Hepatic stellate cell (primary cell): ENCODE measurements at regions not wholly inside any gene's neighbourhood (a gene's known extent, or its start where the extent isn't known, plus 50 kb on each side); places are given as distances from the start of the nearest gene placed in this dataset.

Source experiments
- DNase-seq: peaks from one replicate; pipeline ENCODE4 v3.0.0; 2011; ENCODE audit warnings: low spot score

DNA sequence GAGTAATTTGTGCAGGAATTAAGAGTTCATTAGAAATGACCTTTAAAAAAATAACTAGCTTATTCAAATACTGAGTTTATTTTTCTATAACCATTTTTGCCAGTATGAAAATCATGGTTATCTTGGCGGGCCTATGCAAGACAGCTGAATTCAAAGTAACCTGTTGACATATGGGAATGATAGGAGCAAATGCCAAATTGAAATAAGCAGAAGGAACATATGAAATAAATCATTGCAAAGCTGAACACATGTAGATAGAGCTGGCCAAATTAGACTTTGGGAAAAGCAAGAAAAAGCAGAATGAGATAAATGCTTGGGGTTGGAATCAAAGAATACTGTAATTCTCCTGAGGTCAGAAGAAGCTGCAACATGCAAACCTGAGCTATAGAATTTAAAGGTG is 372.5 kb downstream of the ADAMTS20 start:
- no peak for DNase-seq

DNA sequence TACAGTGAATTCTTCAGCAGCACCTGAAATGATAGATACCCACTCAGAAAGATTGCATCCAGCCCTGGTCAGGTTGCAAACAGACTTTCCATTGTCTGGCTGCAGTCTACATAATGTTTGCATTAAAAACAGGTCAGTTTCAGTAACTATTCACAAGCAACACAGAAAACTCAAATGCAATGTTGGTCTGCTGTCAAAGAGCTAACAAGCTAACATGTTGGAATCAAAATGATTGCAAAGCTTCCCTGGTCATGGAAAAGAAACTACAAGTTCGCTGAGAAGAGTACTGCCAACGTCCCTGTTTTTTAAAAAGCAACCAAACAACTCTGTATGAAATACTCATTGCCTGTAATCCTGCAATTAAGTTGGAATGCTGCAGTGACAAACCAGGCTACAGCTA is 374.7 kb downstream of the ADAMTS20 start:
- DNase-seq = no peak

DNA sequence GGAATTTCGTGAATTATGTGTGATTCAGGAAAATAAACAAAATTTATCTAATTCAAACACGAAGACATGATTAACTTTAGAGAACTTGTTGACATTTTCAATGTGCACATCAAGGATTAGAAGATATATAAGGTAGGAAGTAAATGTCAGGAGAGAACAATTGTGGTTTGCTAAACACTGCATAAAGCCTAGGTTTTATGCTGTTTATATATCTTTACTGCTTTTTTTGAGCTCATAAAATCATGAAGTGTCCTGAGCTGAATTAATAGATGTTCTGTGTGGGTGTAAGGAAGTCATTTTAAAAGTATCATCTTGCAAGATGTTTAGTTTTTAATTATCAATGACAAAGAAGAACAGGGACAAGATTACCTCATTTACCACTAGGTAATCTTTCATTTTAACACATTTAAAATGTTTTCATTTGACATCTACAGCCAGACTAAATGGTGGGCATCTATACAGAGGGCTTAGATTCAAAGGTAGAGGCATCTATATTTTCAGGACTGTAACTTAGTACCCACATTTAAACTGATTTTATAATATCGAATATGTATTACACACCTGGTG is 382.8 kb downstream of the ADAMTS20 start:
- no peak for DNase-seq

DNA sequence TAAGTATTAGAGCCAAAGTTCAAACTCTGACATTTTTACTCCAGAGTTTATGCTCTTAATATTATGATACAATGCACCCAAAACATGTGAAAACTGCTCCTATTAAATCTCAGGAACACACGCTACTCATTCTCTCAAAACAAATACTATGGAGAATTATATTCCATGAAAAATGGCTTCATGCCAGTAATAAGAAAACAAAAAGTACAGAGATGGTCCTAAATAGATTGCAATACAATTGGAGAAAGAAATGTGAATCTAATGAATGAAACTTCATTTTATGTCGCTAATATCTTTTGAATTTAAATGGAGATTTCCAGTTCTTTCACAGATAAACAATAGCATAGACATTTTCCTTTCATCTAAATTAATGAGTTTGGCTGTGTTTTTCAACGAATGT is 384.3 kb downstream of the ADAMTS20 start:
- DNase-seq = no peak

DNA sequence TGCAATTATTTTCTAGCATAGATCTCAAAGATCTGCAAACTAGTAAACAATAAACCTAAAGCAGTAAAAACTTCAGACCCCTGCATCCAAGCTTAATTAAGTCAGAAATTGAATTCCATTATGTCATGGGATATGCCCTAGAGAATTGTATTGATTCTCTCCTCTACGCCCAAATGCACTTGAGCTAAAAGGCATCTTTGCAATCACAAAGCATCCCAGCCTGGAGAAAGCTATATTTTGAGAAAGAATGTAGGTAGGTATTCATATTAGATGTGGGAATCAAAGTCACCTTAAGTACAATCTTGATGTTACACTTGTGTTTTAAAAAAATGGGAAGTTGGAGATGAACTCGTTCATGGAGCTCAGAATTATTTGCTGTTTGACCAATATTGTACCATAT is 386.7 kb downstream of the ADAMTS20 start:
- DNase-seq = no peak

DNA sequence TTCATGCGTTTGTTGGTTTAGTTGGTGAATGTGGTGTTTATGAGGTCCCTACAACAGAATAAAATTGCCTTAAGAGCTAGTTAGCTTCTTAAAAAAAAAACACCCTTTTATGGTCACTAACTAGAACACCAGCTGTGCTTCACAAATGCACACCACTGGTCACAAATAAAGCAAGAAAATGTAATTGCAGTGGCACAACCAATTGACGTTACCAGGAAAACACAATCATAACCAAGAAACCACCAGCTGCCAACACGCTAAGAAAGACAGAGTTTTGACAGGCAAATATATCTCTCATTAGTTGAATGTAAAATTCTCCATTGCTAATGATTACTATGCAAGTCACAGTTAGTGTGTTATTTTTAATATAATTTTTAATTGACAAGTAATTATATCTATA is 389.9 kb downstream of the ADAMTS20 start:
- no peak for DNase-seq

DNA sequence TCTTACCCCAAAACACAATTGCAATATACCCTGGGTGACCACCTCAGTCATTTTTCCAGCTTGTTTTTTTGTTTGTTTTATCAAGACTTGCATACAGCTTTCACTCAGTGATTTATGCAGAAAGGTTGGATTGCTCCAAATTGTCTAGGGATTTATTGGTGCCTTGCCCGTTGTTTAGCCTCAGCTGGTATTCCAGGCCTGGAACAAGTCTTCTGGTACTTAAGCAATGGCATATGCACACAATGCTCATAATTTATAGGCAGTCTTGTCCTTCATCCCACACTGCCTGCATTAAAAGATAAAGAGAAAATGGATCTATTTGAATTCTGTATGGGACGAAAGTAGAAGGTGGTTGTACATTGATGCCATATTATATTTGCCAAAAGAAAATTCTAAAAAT is 392.5 kb downstream of the ADAMTS20 start:
- DNase-seq = no peak

DNA sequence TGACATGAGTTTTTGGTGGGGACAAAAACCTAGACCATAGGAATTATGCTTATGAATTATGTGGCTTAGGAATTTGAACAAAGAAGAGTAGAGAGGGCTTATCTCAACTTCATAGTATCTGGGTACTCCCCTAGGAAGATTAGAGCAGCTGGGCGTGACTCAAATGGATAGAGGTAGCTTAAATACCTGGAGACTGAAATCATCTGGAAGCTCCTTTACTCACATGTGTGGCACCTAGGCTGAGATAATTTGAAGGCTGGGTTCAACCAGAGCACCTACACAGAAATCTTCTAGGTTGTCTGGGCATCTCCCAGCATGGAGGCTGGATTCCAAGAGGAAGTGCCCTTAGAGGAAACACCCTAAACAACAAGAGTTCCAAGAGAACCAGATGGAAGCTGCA is 393.9 kb downstream of the ADAMTS20 start:
- DNase-seq = no peak

DNA sequence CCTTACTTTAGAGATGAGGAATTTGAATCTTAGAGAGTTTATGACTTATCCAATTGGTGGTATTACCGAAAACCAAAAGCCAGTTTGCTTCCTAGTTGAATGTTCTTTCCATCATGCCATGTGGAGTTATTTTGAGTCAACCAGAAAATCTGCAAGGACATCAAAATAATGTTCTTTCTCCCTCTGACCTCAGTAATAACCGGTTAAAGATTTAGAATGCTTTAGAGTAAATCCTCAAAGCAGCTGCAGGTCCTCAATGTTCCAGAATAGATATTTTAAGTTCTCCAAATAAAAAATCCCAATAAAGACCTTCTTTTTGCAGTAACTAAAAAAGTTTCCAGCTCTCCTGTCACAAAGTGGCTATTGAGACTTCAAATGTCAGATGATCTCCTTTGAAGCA is 396.6 kb downstream of the ADAMTS20 start:
- DNase-seq = no peak

DNA sequence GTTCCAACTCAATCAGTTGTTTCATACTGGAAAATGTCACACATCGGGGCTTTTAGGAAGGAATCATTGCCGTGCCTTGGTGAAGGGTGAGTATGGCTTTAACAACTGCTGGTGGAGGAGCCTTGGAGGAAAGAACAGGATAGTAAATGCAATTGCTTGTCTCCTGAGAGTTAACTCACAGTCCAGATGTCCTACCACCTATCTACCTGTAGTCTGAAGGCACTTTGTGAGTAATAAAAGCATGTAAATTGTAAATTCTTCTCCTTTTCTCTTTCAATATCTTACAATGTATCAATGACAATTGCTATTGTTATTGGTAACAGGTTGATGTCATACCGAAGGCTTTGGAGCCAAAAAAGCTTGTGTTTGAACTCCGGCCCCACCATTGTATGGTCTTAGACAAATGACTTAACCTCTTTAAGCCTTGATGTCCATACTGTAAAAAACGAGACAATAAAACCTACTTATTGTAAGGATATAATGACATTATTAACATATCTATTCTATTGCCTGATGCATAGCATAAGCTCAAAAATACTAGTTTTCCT is 397.4 kb downstream of the ADAMTS20 start:
- no peak for DNase-seq

DNA sequence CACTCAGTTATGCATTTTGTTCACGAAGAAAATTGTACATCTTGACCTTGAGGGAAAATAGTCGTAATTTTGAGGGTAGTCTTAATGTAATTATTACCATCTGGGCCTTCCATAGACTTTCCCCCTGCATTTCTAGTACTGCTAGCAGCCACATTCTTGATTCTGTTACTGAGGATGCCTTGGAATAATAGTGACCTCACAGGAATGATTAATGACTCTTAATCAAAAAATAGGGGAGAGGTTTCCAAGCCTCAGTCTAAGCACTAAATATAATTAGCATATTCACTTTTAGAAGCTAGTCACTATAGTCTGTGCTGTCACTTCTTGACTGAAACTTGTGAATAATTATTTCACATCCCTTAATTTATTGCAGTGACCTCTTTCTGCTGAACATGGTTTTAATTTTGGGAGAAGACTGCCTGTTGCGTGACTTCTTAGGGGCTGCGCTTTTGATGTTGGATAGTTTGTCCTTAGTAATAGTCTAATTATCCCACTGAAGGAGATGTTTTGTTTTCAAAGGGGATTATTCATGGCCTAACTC is 400.5 kb downstream of the ADAMTS20 start:
- DNase-seq = no peak

DNA sequence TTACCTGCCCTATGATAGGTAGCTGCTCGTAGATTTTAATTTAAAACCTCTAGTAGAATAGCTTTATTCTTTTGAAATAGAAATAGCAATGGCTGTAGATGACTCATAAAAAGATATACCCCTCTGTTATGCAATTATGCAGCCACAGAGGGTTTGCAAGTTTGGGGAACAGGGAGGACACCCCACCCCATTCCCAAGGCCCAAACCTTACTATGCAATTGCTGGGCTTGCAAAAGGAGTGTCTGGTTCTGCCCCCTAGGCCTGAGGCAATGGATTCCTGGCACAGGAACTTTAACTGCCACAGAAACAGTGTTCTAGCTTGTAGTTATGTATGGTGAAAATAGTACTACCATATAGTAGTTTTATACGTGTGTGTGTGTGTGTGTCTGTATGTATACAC is 403.3 kb downstream of the ADAMTS20 start:
- no peak for DNase-seq

DNA sequence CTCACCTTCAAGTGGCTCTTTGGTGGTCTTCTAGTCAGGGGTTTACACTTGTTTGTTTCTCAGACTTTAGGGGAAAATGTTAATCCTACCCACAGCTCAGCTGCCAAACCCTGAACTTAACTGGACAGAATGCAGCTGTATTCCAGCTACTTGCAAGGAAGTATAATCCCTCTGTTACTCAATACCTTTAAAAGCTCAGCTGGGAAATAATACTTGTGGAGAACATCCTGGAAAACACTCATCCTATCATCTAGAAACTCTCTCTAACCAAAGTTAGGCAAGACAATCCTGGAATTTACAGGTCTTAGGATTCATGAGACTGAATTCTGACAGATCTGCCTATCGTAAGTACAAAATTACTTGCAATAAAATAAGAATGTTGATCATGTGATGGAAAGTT is 404.1 kb downstream of the ADAMTS20 start:
- DNase-seq = no peak

DNA sequence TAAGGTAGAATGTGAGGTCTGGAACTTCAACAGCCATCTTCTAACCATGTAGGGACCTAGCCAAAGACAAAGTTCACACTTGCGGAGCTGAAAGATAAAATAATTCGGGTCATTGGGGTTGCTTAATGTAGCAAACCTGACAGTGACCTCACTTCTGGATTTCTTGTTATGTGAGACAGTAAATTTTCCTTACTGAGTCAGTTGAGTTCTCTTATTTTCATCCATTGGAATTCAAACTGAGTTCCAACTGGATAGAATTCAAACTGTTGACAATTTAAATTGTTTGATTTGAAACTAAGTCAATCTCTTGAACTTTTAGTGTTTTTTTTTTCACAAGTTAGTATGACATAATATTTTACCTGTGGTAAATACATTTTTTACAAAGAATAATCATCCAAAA is 406.5 kb downstream of the ADAMTS20 start:
- no peak for DNase-seq

DNA sequence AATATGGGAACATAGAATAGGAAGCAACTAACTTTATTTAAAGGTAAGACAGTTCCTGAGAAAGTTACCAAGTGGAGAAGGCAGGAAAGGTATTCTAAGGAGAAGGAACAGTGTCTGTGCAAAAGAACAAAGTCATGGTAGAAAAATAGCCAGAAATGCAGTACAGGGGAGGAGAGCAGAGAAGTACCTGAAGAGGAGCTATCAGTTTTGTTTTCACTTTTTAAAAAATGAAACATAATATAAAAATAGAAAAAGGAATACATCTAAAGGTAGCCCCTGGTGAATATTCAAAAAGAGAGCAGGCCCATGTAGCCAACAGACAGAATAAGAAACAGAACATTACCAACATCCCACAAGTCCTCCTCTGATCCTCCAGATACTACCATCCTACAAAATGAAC is 408.7 kb downstream of the ADAMTS20 start:
- DNase-seq = no peak

DNA sequence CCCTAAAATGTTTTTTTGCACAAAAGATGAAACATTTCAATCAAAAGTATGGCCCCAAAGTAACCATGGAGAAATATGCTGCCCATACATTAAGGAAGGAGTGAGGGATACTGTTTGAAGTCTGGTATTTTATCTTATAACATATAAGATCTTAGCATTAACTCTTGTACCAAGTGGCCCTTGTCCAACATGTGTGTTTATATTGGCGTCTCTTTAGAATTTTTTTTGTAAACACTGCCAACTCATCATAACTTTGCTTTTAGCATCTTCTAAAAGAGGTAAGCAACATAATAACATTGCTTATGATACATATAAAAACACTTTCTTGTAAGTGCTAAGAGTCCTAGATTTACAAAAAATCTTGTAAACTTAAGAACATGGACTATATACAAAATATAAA is 419.7 kb downstream of the ADAMTS20 start:
- no peak for DNase-seq

DNA sequence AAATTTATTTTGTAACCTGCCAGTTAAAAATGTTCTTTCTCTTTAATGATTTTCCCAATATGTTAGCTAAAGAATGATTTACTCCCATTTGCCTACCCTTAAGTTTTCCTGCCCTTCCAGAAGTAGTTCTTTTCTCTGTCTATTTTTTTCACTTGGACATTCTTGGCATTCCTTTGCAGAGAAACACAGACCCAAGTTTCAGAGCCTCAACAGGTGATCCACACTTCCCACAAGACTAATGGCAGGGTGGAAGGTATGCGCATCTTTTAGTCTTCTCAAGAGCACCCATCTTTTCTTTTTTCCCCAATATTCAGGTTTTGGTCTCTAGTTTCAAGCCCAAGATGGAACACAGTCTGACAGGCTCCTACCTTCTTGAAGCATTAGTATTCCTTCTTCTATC is 420.7 kb downstream of the ADAMTS20 start:
- no peak for DNase-seq

DNA sequence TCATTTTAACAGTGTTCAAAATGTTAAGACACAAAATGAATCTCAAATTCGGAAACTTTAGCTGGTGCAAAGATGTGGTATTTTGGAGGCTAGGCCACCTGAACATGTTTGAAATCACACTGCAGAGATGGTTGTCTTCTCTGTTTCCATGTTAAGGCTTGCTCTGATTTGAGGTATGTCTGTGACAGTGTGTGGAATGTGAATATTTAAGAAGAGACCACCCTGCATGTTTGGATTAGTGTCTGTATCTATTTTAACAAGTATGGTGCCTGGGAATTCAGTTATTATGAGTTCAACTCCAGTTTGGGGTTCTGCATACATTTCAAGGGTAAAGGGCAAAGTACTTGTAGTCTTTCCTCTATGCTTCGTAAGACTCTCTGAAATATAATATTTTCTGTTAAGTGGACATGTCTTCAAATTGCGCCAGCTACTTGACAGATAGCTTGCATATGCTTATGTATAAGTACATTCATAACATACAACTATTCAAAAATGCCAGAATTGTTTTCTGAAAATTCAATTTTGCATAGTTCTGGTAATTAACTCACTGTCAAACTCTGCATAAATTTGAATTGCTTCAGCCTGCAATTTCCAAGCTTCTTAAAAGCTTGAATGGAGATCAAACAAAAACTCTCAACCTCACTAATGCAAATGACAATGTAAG is 424.0 kb downstream of the ADAMTS20 start:
- DNase-seq = no peak

DNA sequence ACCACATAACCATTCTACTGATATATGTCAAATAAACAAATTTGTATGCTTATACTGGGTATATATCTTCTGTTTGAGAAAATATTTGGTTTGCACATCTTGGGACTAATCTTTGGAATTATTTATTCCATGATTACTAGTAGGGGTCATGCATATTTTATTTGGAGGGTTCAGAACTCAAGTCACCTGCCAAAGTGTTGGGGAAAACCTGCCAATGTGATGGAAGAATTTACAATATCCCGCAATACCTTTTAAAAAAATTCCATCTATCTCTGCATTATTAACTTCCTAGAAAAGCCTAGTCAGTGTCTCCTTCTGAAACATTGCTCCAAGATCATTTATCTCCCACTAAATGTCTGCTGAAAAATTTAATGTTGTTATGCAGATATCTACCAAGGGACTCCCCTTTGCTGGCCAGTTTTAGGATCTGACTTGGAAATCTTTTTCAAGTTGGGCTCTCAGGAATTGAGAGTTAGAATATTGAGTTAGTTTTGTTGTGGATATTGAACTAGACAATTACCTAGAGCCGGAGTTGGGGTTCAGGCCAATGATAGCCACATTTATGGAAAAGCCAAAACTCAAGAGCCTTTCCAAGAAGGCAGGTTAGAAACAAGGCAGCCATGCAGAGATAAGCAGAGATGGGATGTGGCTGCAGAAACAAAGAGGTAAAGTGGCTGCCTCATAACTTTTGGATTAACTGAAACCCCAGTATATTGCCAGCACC is 425.2 kb downstream of the ADAMTS20 start:
- DNase-seq = no peak

DNA sequence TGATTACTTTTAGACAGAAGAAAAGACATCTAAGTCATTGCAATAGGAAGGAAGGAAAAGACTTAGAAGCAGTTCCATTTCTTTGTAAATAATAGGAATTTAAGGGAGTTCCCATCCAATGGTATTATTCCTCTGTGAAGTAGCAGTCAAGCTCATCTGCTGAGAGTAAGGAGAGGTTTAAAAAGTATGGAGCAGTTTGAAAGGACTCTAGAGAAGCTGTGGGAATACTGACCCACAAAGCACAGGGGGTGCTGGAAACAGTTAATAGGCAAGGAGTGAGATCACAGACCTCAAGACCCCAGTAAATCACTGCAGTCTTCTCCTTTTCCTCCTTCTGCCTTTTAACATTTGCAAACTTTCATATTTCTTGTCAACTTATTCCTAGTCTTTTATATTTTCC is 428.5 kb downstream of the ADAMTS20 start:
- no peak for DNase-seq

DNA sequence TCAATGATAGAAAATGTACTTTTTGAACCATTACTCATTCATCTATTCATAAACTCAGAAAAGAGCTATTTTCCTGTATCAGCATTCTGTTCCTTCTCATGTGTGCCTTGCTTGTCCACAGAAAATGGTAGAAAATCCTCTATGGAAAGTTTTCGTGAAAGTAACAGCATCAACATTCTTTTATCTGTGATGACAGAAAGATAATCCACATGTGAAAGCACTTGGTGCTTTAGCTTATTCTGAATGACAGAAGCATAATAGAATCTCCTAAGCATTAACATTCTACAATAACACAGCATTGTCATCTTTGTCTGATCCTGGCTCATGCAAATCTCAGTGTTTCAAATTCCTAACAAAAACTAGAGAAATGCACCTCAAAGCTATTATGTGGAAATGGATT is 431.9 kb downstream of the ADAMTS20 start:
- DNase-seq = no peak

DNA sequence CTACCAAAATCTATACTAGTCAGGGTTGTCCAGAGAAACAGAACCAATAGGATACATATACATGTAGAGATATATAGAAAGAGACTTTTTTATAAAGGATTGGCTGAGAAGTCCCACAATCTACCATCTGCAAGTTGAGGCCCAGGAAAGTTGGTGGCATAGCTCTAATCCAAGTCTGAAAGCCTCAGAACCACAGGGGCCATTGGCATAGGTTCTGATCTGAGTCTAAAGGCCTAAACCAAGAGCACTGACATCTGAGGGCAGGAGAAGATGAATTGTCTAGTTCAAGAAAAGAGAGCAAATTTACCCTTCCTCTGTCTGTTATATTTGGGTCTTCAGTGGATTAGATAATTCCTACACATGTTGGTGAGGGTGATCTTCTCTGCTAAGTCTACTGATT is 433.1 kb downstream of the ADAMTS20 start:
- no peak for DNase-seq

DNA sequence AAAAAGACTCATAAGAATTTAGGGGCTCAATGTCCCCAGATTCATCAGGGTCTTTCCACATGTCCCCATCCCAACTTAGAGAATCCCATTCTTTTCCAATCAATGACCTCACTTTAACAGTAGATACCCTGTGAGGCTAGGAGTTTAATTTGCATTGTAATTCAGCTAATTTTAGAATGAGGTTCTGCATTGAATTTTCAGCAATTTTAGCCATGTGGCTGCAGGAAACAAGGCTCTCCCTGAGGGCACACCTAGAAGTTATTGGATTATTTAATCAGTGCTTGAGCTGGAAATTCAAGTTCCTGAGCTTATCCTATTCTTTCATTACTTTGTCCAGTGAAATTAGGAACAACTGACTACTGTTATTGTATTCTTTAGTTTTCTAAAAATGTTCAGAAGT is 433.8 kb downstream of the ADAMTS20 start:
- no peak for DNase-seq
